HepG2 (cell line): ENCODE measurements at regions not wholly inside any gene's neighbourhood (a gene's known extent, or its start where the extent isn't known, plus 50 kb on each side); places are given as distances from the start of the nearest gene placed in this dataset.

ENCODE experiments used
- CBX1 ChIP-seq: IDR thresholded peaks from one replicate; pipeline ENCODE4 v1.6.1; 2016; ENCODE audit warnings: antibody characterized with exemption, low read depth
- CBX2 ChIP-seq, 2 experiments: fragments of 200-600 bp in 1 of 2; sonication (generic); formaldehyde crosslinking in 1 of 2; IDR thresholded peaks; 2 replicates each; pipeline versions ENCODE4 v1.7.0 to v1.8.1; 2018 to 2022; ENCODE audit warnings: low read depth in 2 of 2, low read length in 1 of 2, mild to moderate bottlenecking in 1 of 2, missing genetic modification reagents in 1 of 2
- CBX5 ChIP-seq: sonication (generic); formaldehyde crosslinking; IDR thresholded peaks from 2 replicates; pipeline ENCODE4 v1.4.0; 2020; ENCODE audit warnings: missing genetic modification reagents, borderline replicate concordance
- E2F1 ChIP-seq: sonication (generic); formaldehyde crosslinking; IDR thresholded peaks from 2 replicates; pipeline ENCODE4 v1.5.0; 2020; ENCODE audit warnings: missing genetic modification reagents
- FOXJ3 ChIP-seq: sonication (generic); formaldehyde crosslinking; IDR thresholded peaks from 2 replicates; pipeline ENCODE4 v1.4.0; 2020; ENCODE audit warnings: missing genetic modification reagents, mild to moderate bottlenecking, borderline replicate concordance
- KDM4B ChIP-seq: sonication (generic); formaldehyde crosslinking; IDR thresholded peaks from 2 replicates; pipeline ENCODE4 v1.4.0; 2020; ENCODE audit warnings: missing genetic modification reagents
- REST ChIP-seq, 2 experiments: IDR thresholded peaks; 2 replicates each; pipeline ENCODE4 v1.6.1; 2011 to 2012; ENCODE audit warnings: low read length in 2 of 2, borderline replicate concordance in 1 of 2, low read depth in 1 of 2, mild to moderate bottlenecking in 1 of 2, moderate library complexity in 1 of 2
- SP2 ChIP-seq: sonication (generic); formaldehyde crosslinking; IDR thresholded peaks from 2 replicates; pipeline ENCODE4 v1.5.1; 2020; ENCODE audit warnings: mild to moderate bottlenecking, missing genetic modification reagents
- ZBTB2 ChIP-seq: sonication (generic); formaldehyde crosslinking; IDR thresholded peaks from 2 replicates; pipeline ENCODE4 v1.8.0; 2022; ENCODE audit warnings: low read depth, missing genetic modification reagents
- ZBTB43 ChIP-seq: sonication (generic); formaldehyde crosslinking; conservative IDR thresholded peaks from 2 replicates; pipeline ENCODE4 v1.4.0; 2020; ENCODE audit warnings: missing genetic modification reagents
- ZNF274 ChIP-seq: sonication (generic); formaldehyde crosslinking; IDR thresholded peaks from 2 replicates; pipeline ENCODE4 v1.5.1; 2020; ENCODE audit warnings: mild to moderate bottlenecking, missing genetic modification reagents

- TF ChIP-seq ZNF274 (no peak), CBX2 (IDR thresholded peaks at IDR 0.05; ENCODE audit: low read depth, low read length) (no peak), CBX2 (CRISPR knock-in tag; IDR thresholded peaks at IDR 0.05; ENCODE audit: low read depth) (no peak), CBX5 (CRISPR knock-in tag) (no peak), FOXJ3 (no peak), ZBTB2 (no peak), CBX1 (no peak), ZBTB43 (CRISPR knock-in tag) (no peak), KDM4B (CRISPR knock-in tag) (no peak), REST (IDR thresholded peaks at IDR 0.05; ENCODE audit: borderline replicate concordance in 1 of 2, low read depth in 1 of 2, low read length in 2 of 2) (no peak), SP2 (CRISPR knock-in tag) (no peak), E2F1 (CRISPR knock-in tag) (no peak)
Observed at GRCh38 chr7:67380858-67381257, 384.2 kb downstream of the TYW1 start.
